ENCODE measurements at regions not wholly inside any gene's neighbourhood (a gene's known extent, or its start where the extent isn't known, plus 50 kb on each side); places are given as distances from the start of the nearest gene placed in this dataset.
"Not testable (repeated sequence)": the region's sequence is repeated elsewhere in the genome, so short reads cannot be mapped to it uniquely, and the experiment has no call there.

DNA sequence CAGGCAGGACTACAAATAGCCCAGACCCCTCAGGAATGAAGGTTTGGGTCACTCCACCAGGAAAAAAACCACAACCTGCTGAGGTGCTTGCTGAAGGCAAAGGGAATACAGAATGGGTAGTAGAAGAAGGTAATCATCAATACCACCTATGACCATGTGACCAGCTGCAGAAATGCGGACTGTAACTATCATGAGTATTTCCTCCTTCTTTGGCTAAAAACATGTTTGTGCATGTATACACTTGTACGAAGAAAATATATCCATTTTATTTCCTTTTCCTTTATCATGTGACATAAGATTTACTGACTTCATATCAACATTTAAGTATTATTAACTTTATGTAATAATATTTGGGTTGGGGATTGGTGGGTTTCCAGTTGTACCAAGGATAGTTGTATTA, 58.3 kb upstream of the TINAGL1 start:
- TF ChIP-seq, protein P1, sequence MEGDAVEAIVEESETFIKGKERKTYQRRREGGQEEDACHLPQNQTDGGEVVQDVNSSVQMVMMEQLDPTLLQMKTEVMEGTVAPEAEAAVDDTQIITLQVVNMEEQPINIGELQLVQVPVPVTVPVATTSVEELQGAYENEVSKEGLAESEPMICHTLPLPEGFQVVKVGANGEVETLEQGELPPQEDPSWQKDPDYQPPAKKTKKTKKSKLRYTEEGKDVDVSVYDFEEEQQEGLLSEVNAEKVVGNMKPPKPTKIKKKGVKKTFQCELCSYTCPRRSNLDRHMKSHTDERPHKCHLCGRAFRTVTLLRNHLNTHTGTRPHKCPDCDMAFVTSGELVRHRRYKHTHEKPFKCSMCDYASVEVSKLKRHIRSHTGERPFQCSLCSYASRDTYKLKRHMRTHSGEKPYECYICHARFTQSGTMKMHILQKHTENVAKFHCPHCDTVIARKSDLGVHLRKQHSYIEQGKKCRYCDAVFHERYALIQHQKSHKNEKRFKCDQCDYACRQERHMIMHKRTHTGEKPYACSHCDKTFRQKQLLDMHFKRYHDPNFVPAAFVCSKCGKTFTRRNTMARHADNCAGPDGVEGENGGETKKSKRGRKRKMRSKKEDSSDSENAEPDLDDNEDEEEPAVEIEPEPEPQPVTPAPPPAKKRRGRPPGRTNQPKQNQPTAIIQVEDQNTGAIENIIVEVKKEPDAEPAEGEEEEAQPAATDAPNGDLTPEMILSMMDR (IDR thresholded peaks at IDR 0.05) = not testable (repeated sequence)
- TF ChIP-seq EP300, POLR2A, POLR2AphosphoS5 (IDR thresholded peaks at IDR 0.05): not testable (repeated sequence)

Measured in sigmoid colon (tissue), 4 donors.